Upper lobe of left lung (tissue), 4 donors: ENCODE measurements at regions not wholly inside any gene's neighbourhood (a gene's known extent, or its start where the extent isn't known, plus 50 kb on each side); places are given as distances from the start of the nearest gene placed in this dataset.

Experiments used
- EP300 ChIP-seq, 4 donors: sonication (generic); formaldehyde crosslinking; IDR thresholded peaks; one replicate each; pipeline ENCODE4 v1.5.1; 2017; ENCODE audit warnings: antibody characterized with exemption in 4 of 4, control low read depth in 2 of 4
- POLR2A ChIP-seq, 4 donors: fragments of 450-650 bp; IDR thresholded peaks; one replicate each; pipeline ENCODE4 v1.5.1; 2016 to 2017; ENCODE audit warnings: antibody characterized with exemption in 4 of 4, mild to moderate bottlenecking in 2 of 4
- POLR2AphosphoS5 ChIP-seq, 2 donors: sonication (generic); formaldehyde crosslinking; IDR thresholded peaks; one replicate each; pipeline ENCODE4 v1.5.1; 2017; ENCODE audit warnings: antibody characterized with exemption in 2 of 2
- TF ChIP-seq, protein P1 (sequence below), 6 experiments: fragments of 450-650 bp in 4 of 6; fragments of 200-600 bp in 2 of 6; sonication (generic) in 2 of 6; IDR thresholded peaks; one replicate each; pipeline ENCODE4 v1.5.1; 2016 to 2019; ENCODE audit warnings: antibody characterized with exemption in 6 of 6

DNA sequence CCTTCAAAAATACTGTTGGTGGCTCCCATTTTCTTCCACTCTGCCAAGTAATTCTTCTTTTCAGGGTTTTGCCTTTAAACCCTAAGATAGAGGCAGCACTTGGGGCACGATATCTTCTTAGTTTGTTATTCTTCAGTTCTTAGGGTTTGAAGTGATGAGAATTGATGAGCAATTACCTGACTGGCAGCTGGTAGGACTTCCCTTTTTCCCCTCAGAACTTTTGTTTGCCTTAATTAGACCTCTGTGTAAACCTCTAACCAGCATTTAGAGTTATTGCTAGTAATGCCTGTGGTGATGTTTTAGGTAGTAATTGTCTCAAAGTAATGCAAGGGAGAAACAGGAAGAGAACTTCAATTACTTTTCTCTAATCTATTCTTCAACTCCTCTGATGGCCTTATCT lies 683.5 kb downstream of the RPL10L start:
- TF ChIP-seq, protein P1, sequence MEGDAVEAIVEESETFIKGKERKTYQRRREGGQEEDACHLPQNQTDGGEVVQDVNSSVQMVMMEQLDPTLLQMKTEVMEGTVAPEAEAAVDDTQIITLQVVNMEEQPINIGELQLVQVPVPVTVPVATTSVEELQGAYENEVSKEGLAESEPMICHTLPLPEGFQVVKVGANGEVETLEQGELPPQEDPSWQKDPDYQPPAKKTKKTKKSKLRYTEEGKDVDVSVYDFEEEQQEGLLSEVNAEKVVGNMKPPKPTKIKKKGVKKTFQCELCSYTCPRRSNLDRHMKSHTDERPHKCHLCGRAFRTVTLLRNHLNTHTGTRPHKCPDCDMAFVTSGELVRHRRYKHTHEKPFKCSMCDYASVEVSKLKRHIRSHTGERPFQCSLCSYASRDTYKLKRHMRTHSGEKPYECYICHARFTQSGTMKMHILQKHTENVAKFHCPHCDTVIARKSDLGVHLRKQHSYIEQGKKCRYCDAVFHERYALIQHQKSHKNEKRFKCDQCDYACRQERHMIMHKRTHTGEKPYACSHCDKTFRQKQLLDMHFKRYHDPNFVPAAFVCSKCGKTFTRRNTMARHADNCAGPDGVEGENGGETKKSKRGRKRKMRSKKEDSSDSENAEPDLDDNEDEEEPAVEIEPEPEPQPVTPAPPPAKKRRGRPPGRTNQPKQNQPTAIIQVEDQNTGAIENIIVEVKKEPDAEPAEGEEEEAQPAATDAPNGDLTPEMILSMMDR (IDR thresholded peaks at IDR 0.05), result no peak
- no peak for TF ChIP-seq POLR2A (IDR thresholded peaks at IDR 0.05)
- TF ChIP-seq POLR2AphosphoS5 (IDR thresholded peaks at IDR 0.05), result no peak
- TF ChIP-seq EP300 (IDR thresholded peaks at IDR 0.05), result no peak
